ENCODE measurements at regions not wholly inside any gene's neighbourhood (a gene's known extent, or its start where the extent isn't known, plus 50 kb on each side); places are given as distances from the start of the nearest gene placed in this dataset.

GRCh38 chr2:180656455-180656847 is 324.0 kb upstream of the UBE2E3 start:
- no peak for DNase-seq

- DNase-seq, result no peak
Observed at GRCh38 chr2:180655842-180656454, 324.5 kb upstream of the UBE2E3 start.

- no peak for DNase-seq
Observed at GRCh38 chr2:180655393-180655792, 325.0 kb upstream of the UBE2E3 start.

- no peak for DNase-seq
Observed at GRCh38 chr2:180653481-180653880, 326.9 kb upstream of the UBE2E3 start.

- DNase-seq, result no peak
Observed at GRCh38 chr2:180652794-180653193, 327.6 kb upstream of the UBE2E3 start.

- DNase-seq, result no peak
Observed at GRCh38 chr2:180651596-180651995, 328.8 kb upstream of the UBE2E3 start.

GRCh38 chr2:180647621-180648020 is 332.8 kb upstream of the UBE2E3 start:
- DNase-seq, result no peak

GRCh38 chr2:180647221-180647620 is 333.2 kb upstream of the UBE2E3 start:
- DNase-seq, result no peak

GRCh38 chr2:180646756-180647155 is 333.6 kb upstream of the UBE2E3 start:
- DNase-seq, result no peak

GRCh38 chr2:180644709-180645108 is 335.7 kb upstream of the UBE2E3 start:
- no peak for DNase-seq

- DNase-seq, result no peak
Observed at GRCh38 chr2:180630756-180631155, 349.6 kb upstream of the UBE2E3 start.

- DNase-seq, result no peak
Observed at GRCh38 chr2:180625006-180625844, 355.2 kb upstream of the UBE2E3 start.

GRCh38 chr2:180621941-180622918 is 358.2 kb upstream of the UBE2E3 start:
- DNase-seq, result no peak

- DNase-seq, result no peak
Observed at GRCh38 chr2:180621366-180621765, 359.0 kb upstream of the UBE2E3 start.

- no peak for DNase-seq
Observed at GRCh38 chr2:180618570-180618969, 361.8 kb upstream of the UBE2E3 start.

GRCh38 chr2:180614776-180615175 is 365.6 kb upstream of the UBE2E3 start:
- DNase-seq, result no peak

- DNase-seq, result no peak
Observed at GRCh38 chr2:180609626-180610340, 370.6 kb upstream of the UBE2E3 start.

GRCh38 chr2:180607514-180608049 is 372.8 kb upstream of the UBE2E3 start:
- DNase-seq, result peak; percentile 81 to 87

- no peak for DNase-seq
Observed at GRCh38 chr2:180604077-180604476, 376.3 kb upstream of the UBE2E3 start.

- no peak for DNase-seq
Observed at GRCh38 chr2:180601016-180601415, 379.4 kb upstream of the UBE2E3 start.

- DNase-seq, result no peak
Observed at GRCh38 chr2:180599804-180600203, 380.6 kb upstream of the UBE2E3 start.

GRCh38 chr2:180597179-180597578 is 383.2 kb upstream of the UBE2E3 start:
- DNase-seq, result no peak

All from NCI-H1930 (cell line).